ENCODE measurements at regions not wholly inside any gene's neighbourhood (a gene's known extent, or its start where the extent isn't known, plus 50 kb on each side); places are given as distances from the start of the nearest gene placed in this dataset.

GRCh38 chrX:45765767-45766166, 565.1 kb upstream of the DIPK2B start:
- peak overlapping the region; percentile 68 for H3K4me2 ChIP-seq
- no peaks in the 10 kb centered on the region for H3K9me3 ChIP-seq
- H3K27ac ChIP-seq = peak overlapping the region in 1 of 2 experiments; percentile 55; a peak in 2 of 6 replicates
- CTCF ChIA-PET = interaction anchor here (0.9 to 1.2 kb wide), 2 partner anchors 16 to 251 kb away, joined by 3 to 4 read pairs; no protein-coding TSS in a partner anchor
- WGBS (ENCODE audit: missing lambda C conversion rate) = 72% methylated on average over 4 of the region's 4 CpGs
- POLR2A ChIA-PET = no interaction called here
- peaks cover 58% of the 10 kb centered on the region for H3K4me1 ChIP-seq
- no peak for TF ChIP-seq CTCF (IDR thresholded peaks at IDR 0.05)
- TF ChIP-seq RFX5 (IDR thresholded peaks at IDR 0.05) = no peak
- no peak for TF ChIP-seq MAZ (IDR thresholded peaks at IDR 0.05; ENCODE audit: borderline replicate concordance, low read depth, low read length)
- TF ChIP-seq EHMT2 (IDR thresholded peaks at IDR 0.05; ENCODE audit: low read depth) = no peak
- no peak for TF ChIP-seq POLR2AphosphoS2 (conservative IDR thresholded peaks at IDR 0.05; ENCODE audit: low read length)
- no peak for TF ChIP-seq RAD21 (conservative IDR thresholded peaks at IDR 0.05 in 1 of 2, IDR thresholded peaks at IDR 0.05 in 1 of 2)
- TF ChIP-seq SMC3 (IDR thresholded peaks at IDR 0.05) = no peak
- no peak for TF ChIP-seq TP53 (CRISPR knock-in tag; IDR thresholded peaks at IDR 0.05)
- DNase-seq (ENCODE audit: low read depth in 1 of 2, low spot score in 1 of 2) = no peak
- ATAC-seq = no peak
- FAIRE-seq = no peak
- no peak overlapping the region for H3K4me3 ChIP-seq

- WGBS (ENCODE audit: missing lambda C conversion rate) = 0% methylated on average over 1 of the region's 1 CpG
- H3K9me3 ChIP-seq = no peaks in the 10 kb centered on the region
- peaks cover 63% of the 10 kb centered on the region for H3K4me1 ChIP-seq
- H3K4me2 ChIP-seq = peak overlapping the region; percentile 68
- FAIRE-seq (no peak), ATAC-seq (no peak), DNase-seq (ENCODE audit: low read depth in 1 of 2, low spot score in 1 of 2) (no peak)
- no peak overlapping the region for H3K4me3 ChIP-seq
- CTCF ChIA-PET = interaction anchor here (0.9 to 1.2 kb wide), 2 partner anchors 16 to 250 kb away, joined by 3 to 4 read pairs; no protein-coding TSS in a partner anchor
- TF ChIP-seq E2F6 (IDR thresholded peaks at IDR 0.05; ENCODE audit: borderline replicate concordance, low read depth) (no peak), RARB (CRISPR knock-in tag; IDR thresholded peaks at IDR 0.05) (no peak), ZFP36 (IDR thresholded peaks at IDR 0.05; ENCODE audit: borderline replicate concordance, partially characterized antibody) (no peak), SMC3 (IDR thresholded peaks at IDR 0.05) (no peak), EHF (CRISPR knock-in tag; IDR thresholded peaks at IDR 0.05) (no peak), ZSCAN20 (CRISPR knock-in tag; IDR thresholded peaks at IDR 0.05) (no peak), CTCF (IDR thresholded peaks at IDR 0.05) (no peak), HES2 (IDR thresholded peaks at IDR 0.05) (no peak), ZNF302 (CRISPR knock-in tag; IDR thresholded peaks at IDR 0.05) (no peak)
- POLR2A ChIA-PET = no interaction called here
- peak overlapping the region in 1 of 2 experiments; percentile 55; a peak in 2 of 6 replicates for H3K27ac ChIP-seq
Measured at GRCh38 chrX:45765281-45765680, 564.6 kb upstream of the DIPK2B start.

- Histone ChIP-seq H3K4me3 (no peak overlapping the region), H3K4me1 (peaks cover 84% of the 10 kb centered on the region), H3K27ac (peak overlapping the region in 1 of 2 experiments; percentile 45; a peak in 2 of 6 replicates), H3K9me3 (no peaks in the 10 kb centered on the region), H3K4me2 (peak overlapping the region; percentile 27; the same call in 2 of the 3 replicates)
- ChIA-PET POLR2A (no interaction called here), CTCF (interaction anchor here (1.4 kb wide), 1 partner anchor 613 kb away, joined by 4 read pairs; no protein-coding TSS in a partner anchor)
- ATAC-seq (no peak), FAIRE-seq (peak; percentile 39), DNase-seq (ENCODE audit: low read depth in 1 of 2, low spot score in 1 of 2) (no peak)
- WGBS (ENCODE audit: missing lambda C conversion rate) = 78% methylated on average over 6 of the region's 6 CpGs
- no peak for TF ChIP-seq EHMT2 (IDR thresholded peaks at IDR 0.05; ENCODE audit: low read depth)
- no peak for TF ChIP-seq JUNB (IDR thresholded peaks at IDR 0.05)
- no peak for TF ChIP-seq ELK1 (IDR thresholded peaks at IDR 0.05; ENCODE audit: low read depth, low read length)
- TF ChIP-seq FOSL2 (IDR thresholded peaks at IDR 0.05) = no peak
- TF ChIP-seq FOSL2 (CRISPR knock-in tag; IDR thresholded peaks at IDR 0.05) = no peak
- no peak for TF ChIP-seq ATOH8 (CRISPR knock-in tag; IDR thresholded peaks at IDR 0.05; ENCODE audit: low read depth)
- TF ChIP-seq RFX5 (IDR thresholded peaks at IDR 0.05) = no peak
- no peak for TF ChIP-seq TP53 (CRISPR knock-in tag; IDR thresholded peaks at IDR 0.05)
- no peak for TF ChIP-seq CBX8 (IDR thresholded peaks at IDR 0.05)
- TF ChIP-seq HOXB13 (CRISPR knock-in tag; IDR thresholded peaks at IDR 0.05; ENCODE audit: low read depth) = no peak
- TF ChIP-seq ZSCAN20 (CRISPR knock-in tag; IDR thresholded peaks at IDR 0.05) = no peak
- no peak for TF ChIP-seq MYC (IDR thresholded peaks at IDR 0.05; ENCODE audit: borderline replicate concordance, low read length)
- TF ChIP-seq E2F6 (IDR thresholded peaks at IDR 0.05; ENCODE audit: borderline replicate concordance, low read depth) = no peak
Measured at GRCh38 chrX:45762699-45763647, 562.3 kb upstream of the DIPK2B start.
